GM10266 (cell line): ENCODE measurements at regions not wholly inside any gene's neighbourhood (a gene's known extent, or its start where the extent isn't known, plus 50 kb on each side); places are given as distances from the start of the nearest gene placed in this dataset.
"Not testable (repeated sequence)": the region's sequence is repeated elsewhere in the genome, so short reads cannot be mapped to it uniquely, and the experiment has no call there.

ENCODE experiments used
- DNase-seq: peaks from one replicate; pipeline ENCODE4 v3.0.0; 2012; ENCODE audit errors: extremely low spot score
- CTCF ChIP-seq: IDR thresholded peaks from 2 replicates; pipeline ENCODE4 v1.5.1; 2012; ENCODE audit warnings: mild to moderate bottlenecking, low read depth; ENCODE audit not compliant: control insufficient read depth, insufficient read depth; ENCODE audit errors: missing control alignments

DNA sequence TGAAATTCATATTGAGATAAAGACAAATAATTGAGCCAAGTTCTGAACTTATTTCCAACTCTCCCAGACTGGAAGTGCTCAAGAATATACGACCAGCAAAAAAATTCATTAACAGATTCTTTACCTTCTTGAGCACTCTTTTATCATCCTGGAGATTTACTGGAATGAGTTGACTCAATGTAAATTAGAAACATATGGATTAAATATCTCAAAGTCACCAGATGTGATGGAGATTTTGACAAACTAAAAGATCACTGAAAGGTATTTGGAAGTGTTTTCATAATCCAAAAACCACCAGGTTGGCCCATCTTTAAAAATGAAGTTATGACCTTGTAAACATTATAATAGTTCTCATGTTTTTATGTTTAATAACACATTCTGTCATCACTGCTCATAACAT lies 433.2 kb upstream of the RASGRP1 start:
- DNase-seq: no peak

GRCh38 chr15:39000008-39000734 lies 435.6 kb upstream of the RASGRP1 start:
- no peak for TF ChIP-seq CTCF
- DNase-seq: no peak

More for the DNA sequence above, 433.2 kb upstream of the RASGRP1 start:
- TF ChIP-seq CTCF: no peak

DNA sequence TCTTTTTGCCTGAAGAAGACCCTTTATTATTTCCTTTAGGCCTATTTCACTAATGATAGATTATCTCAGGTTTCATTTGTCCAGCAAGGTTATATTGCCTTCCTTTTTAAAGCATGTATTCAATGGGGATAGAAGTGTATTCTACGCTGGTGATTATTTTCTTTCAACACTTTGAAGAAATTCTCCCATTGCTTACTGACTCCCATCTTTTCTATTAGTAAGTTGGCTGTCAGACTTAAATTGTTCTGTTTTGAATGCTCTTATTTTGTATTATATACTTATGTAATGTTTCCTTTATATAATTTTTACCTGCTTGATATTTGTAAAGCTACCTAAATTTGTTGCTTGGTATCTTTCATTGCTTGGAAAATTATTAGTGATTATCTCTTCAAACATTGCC lies 445.1 kb upstream of the RASGRP1 start:
- no peak for DNase-seq
- no peak for TF ChIP-seq CTCF

DNA sequence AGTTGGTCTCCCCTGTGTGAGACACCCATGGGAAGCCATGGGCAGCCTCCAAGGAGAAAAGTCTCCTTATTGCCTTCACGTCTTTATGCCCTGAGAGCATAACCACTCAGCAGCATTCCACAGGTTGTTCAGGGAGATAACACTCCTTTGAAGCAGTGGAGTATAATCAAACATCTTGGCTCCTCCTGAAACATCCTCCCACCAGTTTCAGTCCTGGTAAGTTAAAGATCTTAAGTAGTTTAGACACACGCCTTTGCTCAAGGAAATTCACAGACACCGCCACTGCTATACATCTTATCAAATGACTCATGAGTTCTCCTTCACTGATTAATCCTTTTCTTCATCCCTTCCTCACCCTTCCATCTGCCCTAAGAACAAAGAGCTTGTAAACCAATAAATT lies 446.5 kb upstream of the RASGRP1 start:
- DNase-seq: not testable (repeated sequence)

DNA sequence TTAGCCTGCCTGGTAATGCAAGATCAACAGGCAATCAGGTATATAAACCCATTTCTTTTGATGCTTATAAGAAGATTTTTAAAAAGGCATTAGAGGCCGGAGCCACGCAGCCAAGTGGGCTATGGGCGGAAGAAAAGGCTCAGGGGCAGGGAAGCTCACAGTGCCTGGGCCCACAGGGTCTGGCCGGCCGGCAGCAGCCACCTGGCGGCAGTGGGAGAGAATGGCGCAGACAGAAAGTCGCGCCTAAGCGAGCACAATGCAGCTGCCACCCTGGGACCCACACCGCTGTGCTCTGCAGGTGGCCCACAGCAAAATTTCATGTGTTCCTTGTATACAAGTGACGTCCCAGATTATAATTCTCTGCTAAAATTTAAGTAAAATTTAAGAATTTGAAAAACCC lies 448.6 kb upstream of the RASGRP1 start:
- no peak for DNase-seq
- no peak for TF ChIP-seq CTCF

GRCh38 chr15:39014682-39015081 lies 450.1 kb upstream of the RASGRP1 start:
- DNase-seq: no peak
- TF ChIP-seq CTCF: no peak

GRCh38 chr15:39016706-39017105 lies 452.1 kb upstream of the RASGRP1 start:
- DNase-seq: no peak
- TF ChIP-seq CTCF: no peak

GRCh38 chr15:39018966-39019365 lies 454.4 kb upstream of the RASGRP1 start:
- no peak for TF ChIP-seq CTCF
- DNase-seq: no peak
